T-helper 2 cell treated with Interferon-gamma antibody and Interleukin-4, amounts not matched to agents 100 ng/mL and 5 ng/mL, for 36 hours (primary cell): ENCODE measurements at regions not wholly inside any gene's neighbourhood (a gene's known extent, or its start where the extent isn't known, plus 50 kb on each side); places are given as distances from the start of the nearest gene placed in this dataset.
"Not testable (repeated sequence)": the region's sequence is repeated elsewhere in the genome, so short reads cannot be mapped to it uniquely, and the experiment has no call there.

Experiments used
- intact Hi-C: fragments of 100-400 bp; cut with micrococcal nuclease; formaldehyde crosslinking; loops from one replicate; pipeline ENCODE4 v1.15.1; 2023

GRCh38 chr4:123215536-123215935 is 181.1 kb upstream of the SPRY1 start:
- intact Hi-C loops: no loop called here

DNA sequence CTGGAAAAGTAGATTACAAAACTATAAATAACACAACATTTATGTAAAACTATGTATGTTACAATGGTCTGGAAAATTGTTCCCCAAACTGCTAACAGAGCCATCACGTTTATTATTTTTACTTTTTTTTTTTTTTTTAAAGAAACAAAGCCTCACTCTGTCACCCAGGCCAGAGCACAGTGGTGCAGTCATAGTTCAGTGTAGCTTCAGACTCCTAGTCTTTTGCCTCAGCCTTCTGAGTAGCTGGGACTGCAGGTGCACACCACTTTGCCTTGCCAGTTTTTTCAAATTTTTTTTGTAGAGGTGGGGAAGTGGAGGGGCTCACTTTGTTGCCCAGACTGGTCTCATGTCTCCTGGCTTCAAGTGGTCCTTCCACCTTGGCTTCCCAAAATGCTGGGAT is 180.1 kb upstream of the SPRY1 start:
- intact Hi-C loops: no loop called here

DNA sequence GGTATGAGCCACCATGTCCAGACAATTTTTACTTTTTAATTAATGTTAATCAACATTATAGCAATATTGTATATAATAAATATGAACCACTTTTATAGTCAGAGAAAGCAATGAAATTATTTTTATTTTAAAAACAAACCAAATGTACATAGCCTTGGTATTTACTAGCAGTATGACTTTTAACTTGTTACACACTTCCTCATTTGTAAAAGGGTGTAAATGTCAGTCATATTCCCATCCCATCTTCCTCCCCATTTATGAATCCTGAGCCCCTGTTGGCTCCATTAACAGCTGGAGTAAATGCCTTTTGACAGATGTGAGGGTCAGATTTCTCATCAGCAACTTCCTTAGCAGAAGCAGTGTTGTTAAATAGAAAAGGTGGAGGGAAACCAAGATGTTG is 179.6 kb upstream of the SPRY1 start:
- intact Hi-C loops: no loop called here

DNA sequence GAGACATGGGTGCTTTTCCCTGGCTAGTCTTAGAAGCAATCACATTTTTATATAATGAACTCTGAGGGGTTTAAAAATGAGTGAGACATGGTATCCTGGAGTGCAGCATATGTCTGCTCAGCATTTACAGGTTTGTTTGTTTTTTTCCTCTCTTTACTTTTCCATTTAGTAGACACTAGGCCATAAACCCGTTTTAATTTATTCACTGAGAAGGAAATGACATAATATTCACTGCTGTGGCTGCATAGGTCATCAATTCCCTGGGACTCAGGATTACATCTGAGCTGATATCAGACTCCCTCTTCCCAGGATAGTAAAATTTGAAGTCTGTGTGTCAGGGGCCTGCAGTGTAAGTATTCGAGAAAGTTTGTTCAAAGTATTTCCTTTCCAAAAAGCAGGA is 178.9 kb upstream of the SPRY1 start:
- intact Hi-C loops: no loop called here

DNA sequence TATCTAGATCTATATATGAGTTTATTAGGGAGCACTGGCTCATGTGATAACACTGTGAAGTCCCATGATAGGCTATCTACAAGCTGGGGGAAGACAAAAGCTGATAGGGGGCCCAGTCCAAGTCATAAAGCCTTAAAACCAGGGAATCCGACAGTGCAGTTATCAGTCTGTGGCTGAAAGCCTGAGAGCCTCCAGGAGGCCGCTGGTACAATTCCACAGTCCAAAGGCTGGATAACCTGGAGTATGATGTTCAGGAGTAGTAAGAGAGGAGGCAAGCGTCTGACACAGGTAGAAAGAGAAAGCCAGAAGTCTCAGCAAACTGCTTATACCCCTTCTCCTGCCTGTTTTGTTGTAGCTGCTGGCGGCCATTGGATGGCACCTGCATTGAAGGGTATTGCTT is 177.6 kb upstream of the SPRY1 start:
- intact Hi-C loops: no loop called here

- intact Hi-C loops: no loop called here
These were observed 167.3 kb upstream of the SPRY1 start for GRCh38 chr4:123229286-123229685.

GRCh38 chr4:123230061-123230460 is 166.5 kb upstream of the SPRY1 start:
- intact Hi-C loops: no loop called here

GRCh38 chr4:123232439-123232838 is 164.2 kb upstream of the SPRY1 start:
- intact Hi-C loops: no loop called here

- intact Hi-C loops: no loop called here
These were observed 163.3 kb upstream of the SPRY1 start for GRCh38 chr4:123233136-123233768.

DNA sequence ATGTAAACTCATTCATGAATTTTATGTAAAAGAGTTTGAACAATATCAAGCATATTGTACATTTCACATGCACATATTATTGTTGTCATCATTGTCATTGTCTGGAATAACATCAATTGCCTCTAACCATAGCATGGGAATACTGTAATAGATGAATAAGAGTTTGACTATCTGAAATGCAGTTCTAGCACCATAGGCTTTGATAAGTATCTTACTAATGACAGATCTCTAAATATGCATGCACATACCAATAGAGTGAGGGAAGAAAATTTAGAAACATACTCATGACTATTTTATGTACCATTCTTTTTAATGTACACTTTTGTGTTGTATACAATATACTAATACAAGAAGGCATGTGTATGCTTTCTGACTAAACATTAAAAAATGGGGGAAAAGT is 161.6 kb upstream of the SPRY1 start:
- intact Hi-C loops: no loop called here

DNA sequence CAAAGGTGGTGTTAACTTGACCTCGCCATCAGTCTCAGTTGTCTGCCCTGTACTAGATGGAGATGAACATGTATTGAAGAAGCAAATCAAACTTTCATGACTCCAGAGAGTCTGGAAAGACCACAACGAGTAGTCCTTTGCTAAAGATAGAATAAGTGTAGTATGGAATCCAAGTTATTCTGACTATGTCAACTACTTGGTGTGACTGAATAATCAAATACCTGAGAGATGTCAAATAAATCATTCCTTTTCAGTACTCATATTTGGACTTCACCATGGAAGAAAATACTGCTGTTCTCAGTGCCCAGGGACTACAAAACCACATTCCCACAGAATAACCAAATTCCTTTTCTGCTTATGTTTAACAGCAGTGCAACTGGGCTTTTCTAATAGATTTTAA is 161.2 kb upstream of the SPRY1 start:
- intact Hi-C loops: no loop called here

GRCh38 chr4:123236606-123237005 is 160.0 kb upstream of the SPRY1 start:
- intact Hi-C loops: no loop called here

- intact Hi-C loops: not testable (repeated sequence)
These were observed 156.3 kb upstream of the SPRY1 start for GRCh38 chr4:123240286-123240685.

GRCh38 chr4:123243220-123243619 is 153.4 kb upstream of the SPRY1 start:
- intact Hi-C loops: not testable (repeated sequence)

GRCh38 chr4:123244137-123244536 is 152.5 kb upstream of the SPRY1 start:
- intact Hi-C loops: no loop called here

GRCh38 chr4:123246085-123246484 is 150.5 kb upstream of the SPRY1 start:
- intact Hi-C loops: no loop called here

GRCh38 chr4:123248085-123248659 is 148.4 kb upstream of the SPRY1 start:
- intact Hi-C loops: no loop called here

DNA sequence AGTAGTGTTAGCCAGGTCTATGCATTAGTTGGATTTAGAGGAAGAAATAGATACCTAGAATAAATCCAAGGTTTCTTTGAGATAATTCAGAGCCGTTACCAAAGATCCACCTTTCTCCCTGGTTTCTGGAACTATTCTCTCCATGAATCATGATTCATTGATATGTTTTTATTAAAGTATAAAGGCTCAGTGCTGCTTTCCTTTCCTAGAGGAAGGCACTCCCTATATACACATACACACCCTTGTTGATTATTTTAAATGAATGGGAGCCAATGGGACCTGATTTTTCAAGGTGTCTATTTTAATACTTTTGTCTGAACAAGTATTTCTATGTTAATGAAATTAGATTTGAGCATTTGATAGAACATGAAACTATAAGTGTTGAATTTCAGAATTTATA is 146.8 kb upstream of the SPRY1 start:
- intact Hi-C loops: no loop called here

DNA sequence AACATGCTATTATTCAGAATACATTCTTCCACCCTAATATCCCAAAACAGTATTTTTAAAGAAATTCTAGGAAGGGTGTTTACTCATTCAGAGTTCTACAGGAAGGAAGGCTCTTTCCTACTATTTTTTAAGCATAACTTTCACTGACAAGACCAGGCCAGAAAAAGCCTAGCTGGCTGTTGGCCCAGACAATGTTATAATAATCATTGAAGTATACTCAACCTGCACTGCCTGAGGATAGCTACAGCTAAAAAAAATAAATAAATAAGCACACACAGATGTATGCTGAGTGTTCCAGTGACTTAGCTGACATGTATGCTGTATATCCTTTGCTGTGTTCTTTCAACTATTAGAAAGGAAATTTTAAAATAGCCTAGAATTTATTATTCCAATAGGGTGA is 145.8 kb upstream of the SPRY1 start:
- intact Hi-C loops: no loop called here

DNA sequence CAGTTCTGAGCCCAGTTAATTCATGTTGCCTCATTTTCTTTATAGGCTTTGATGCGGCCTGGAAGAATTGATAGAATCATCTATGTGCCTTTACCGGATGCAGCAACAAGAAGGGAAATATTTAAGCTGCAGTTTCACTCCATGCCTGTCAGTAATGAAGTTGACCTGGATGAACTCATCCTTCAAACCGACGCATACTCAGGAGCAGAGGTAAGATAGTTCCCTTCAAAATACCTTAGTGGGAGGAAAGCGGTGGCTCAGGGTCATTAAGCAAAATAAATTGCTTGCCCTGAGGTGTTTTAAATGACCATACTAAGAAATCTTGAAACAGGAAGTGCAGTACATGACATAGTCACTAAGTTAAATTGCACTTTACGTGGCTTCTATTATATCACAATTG is 140.6 kb upstream of the SPRY1 start:
- intact Hi-C loops: no loop called here

GRCh38 chr4:123256901-123257300 is 139.7 kb upstream of the SPRY1 start:
- intact Hi-C loops: no loop called here

- intact Hi-C loops: no loop called here
These were observed 139.0 kb upstream of the SPRY1 start for GRCh38 chr4:123257591-123257990.
